ENCODE measurements at regions not wholly inside any gene's neighbourhood (a gene's known extent, or its start where the extent isn't known, plus 50 kb on each side); places are given as distances from the start of the nearest gene placed in this dataset.
A peak's percentile ranks its signal among the peaks of the same experiment; 100 is the strongest.
"Not testable (repeated sequence)": the region's sequence is repeated elsewhere in the genome, so short reads cannot be mapped to it uniquely, and the experiment has no call there.

DNA sequence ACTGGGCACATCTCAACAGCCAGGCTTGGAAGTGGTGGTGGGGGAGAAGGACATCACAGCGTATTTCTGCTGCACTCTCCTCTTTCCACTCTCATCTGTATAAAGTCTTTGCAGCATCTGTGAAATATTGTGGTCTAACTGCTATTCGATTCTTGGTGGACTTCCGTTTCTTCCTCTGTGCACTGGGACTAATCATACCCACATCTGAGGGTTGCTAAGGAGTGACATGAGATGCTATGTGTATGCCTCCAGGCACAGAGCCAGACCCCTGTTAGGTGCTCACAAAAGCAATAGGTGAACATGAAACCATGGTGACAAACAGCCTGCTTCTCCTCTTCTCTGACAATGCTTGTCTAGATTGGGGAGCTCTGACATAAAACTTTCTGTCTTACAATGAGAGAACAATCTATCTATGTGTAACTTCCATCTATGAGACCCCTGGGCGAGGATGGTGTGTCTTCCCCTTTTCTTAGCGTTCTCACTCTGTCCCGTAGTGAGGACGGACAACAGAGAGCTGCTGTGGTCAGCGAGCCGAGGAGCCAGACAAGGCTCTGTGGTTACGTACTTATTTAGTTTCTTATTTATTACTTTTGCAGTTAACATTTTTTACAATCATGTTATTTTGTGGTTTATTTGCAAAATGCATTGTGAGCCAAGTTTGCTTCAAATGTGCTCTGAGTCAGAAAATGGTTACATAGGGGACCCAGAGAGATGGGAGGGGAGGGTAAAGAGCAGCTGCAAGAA lies 196.7 kb upstream of the TPRG1 start:
- no peak for DNase-seq

DNA sequence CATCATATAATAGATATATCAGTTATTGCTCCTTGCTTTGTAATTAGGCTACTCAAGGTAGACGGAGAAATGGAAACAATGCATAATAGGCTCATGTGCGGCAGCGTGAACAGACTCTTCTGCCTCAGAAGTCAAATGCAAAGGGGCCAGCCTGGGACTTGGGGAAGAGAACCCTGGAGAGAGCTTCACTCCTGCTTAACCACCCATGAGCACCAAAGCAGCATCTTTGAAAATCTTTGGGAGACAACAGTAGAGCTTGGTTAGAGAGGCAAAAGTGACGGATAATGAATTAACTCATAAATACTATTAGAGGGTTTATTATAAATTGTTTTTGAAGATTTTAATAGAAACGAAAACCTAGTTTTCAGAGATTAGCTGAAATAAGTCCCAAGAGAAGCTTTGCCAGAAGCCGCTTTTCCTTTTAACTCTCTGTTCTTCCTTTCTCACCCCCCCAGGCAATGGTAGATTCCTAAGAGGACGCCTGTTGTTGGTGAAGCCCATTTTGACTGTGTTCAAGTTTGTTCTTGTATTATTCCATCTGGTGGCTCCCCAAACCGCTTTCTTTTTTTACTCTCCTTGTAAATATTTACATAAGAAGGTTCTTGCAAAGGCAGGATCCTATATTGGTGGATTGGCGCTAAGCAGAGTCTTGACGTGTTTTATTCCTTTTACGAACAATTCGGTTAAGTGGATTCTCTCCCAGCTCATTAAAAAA lies 196.0 kb upstream of the TPRG1 start:
- DNase-seq, result no peak

DNA sequence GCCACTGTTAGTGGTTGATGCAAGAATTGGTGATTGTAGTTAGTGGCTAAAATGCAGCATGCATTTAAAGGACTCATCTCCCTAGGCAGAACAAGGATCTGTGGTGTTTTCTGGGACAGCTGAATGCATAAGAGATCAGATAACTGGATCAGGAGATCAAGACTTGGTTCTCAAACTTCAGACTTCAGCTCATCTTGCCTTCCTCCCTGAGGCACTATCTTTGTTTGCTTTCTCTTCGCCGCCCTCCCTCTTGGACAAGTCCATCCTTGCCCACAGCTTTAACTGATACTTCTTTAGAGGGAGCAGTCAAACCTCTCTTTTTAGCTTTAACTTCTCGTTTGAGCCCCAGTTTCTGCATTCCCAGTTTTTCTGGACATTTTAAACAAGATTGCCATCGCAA lies 195.4 kb upstream of the TPRG1 start:
- no peak for DNase-seq

GRCh38 chr3:188978421-188979171 lies 193.2 kb upstream of the TPRG1 start:
- no peak for DNase-seq

GRCh38 chr3:188979248-188979647 lies 192.5 kb upstream of the TPRG1 start:
- DNase-seq, result no peak

- DNase-seq, result no peak
Observed at GRCh38 chr3:188979669-188980310, 192.0 kb upstream of the TPRG1 start.

- no peak for DNase-seq
Observed at GRCh38 chr3:188993181-188993580, 178.6 kb upstream of the TPRG1 start.

DNA sequence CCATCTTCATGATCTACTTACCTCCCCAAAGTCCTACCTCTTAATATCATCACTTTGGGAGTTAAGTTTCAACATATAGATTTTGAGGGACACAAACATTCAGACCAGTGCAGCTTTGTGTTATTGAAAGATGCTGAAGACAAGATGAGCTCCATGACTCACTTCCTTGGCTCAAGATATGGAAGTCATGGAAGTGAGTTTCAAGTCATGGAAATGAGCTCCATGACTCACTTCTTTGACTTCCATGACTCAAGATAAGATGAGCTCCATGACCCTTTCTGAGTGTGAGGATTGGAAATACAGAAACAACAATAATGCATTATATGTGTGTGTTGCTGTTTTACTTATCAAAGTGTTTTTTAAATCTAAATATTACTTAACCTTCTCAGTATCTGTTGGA lies 170.2 kb upstream of the TPRG1 start:
- DNase-seq, result no peak

DNA sequence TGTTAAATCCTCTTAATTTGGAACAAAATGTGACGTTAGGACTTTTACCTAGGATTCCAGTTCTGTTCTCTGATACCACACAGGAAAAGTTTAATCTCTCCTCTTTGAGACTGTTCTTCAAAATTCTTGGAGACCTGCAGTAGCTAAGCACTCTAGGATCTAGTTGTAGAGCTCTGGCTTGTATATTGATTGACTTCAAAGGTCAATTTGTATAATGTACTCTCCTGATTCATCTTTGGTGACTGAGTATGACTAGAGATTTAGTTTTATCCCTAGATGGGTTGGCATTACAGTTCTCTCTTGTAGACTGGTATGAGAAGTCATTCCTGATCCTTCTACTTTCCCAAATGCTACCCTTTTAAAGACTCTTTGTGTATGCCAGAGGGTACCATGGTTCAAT lies 168.4 kb upstream of the TPRG1 start:
- DNase-seq, result no peak

- no peak for DNase-seq
Observed at GRCh38 chr3:189013224-189013888, 158.4 kb upstream of the TPRG1 start.

GRCh38 chr3:189014526-189014925 lies 157.2 kb upstream of the TPRG1 start:
- no peak for DNase-seq

GRCh38 chr3:189022576-189023466 lies 148.9 kb upstream of the TPRG1 start:
- DNase-seq, result not testable (repeated sequence)

- no peak for DNase-seq
Observed at GRCh38 chr3:189025866-189026265, 145.9 kb upstream of the TPRG1 start.

DNA sequence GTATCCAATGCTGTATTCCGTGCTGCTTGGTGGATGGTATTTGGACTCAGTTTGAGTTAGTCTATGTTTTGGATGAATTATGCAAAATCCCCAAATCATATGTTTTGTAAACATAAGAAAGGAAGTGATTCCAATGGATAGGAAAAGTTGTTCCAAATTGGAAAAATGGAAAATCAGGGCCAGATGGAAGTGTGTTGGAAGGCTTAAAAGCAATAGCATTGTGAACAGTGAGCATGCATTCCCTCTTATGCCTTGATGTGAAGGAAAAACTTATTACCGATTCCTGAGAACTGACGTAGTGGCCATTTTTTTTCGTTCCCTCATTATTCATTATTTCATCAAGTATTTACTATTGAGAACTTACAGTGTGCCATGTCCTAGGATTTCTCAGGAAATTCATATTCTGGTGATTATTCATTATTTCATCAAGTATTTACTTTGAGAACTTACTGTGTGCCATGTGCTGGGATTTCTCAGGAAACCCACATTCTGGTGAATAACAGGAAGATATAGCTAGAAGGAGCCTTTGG lies 144.1 kb upstream of the TPRG1 start:
- DNase-seq, result no peak

GRCh38 chr3:189038773-189039745 lies 132.7 kb upstream of the TPRG1 start:
- DNase-seq, result no peak

GRCh38 chr3:189040656-189041335 lies 131.0 kb upstream of the TPRG1 start:
- DNase-seq, result no peak

- DNase-seq, result peak; percentile 77
Observed at GRCh38 chr3:189041482-189042090, 130.2 kb upstream of the TPRG1 start.

DNA sequence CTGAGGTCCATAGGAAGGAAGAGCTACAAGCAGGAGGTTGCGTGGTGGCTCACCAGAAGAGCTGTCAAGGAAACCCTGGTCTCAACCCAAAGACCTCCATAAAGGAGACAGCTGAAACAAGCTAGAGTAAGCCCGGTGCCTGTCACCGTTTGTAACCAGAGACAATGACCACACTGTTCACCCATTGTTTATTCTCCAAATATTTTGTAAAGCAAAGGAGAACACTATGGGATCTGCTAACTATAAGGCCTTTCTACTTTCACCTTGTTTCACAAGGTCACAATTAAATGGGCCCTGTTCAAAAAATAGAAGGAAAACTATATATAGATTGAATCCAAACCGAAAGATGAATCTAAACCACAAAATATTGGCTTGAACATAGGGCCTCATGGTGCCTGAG lies 128.9 kb upstream of the TPRG1 start:
- no peak for DNase-seq

All from activated naive CD4-positive, alpha-beta T cell treated with Interleukin-2 at 50 U/mL for 16 hours (primary cell).